ENCODE measurements at regions not wholly inside any gene's neighbourhood (a gene's known extent, or its start where the extent isn't known, plus 50 kb on each side); places are given as distances from the start of the nearest gene placed in this dataset.

- no peak for TF ChIP-seq EZH2 (IDR thresholded peaks at IDR 0.05; ENCODE audit: low read length, unreplicated experiment)
- TF ChIP-seq CTCF (conservative IDR thresholded peaks at IDR 0.05; ENCODE audit: low read depth, low read length) = no peak
- no peak for TF ChIP-seq EZH2phosphoT487 (IDR thresholded peaks at IDR 0.05; ENCODE audit: borderline replicate concordance, low read length)
Measured at GRCh38 chrX:39514801-39515200, 583.0 kb downstream of the BCOR start.
